NCI-H526 (cell line): ENCODE measurements at regions not wholly inside any gene's neighbourhood (a gene's known extent, or its start where the extent isn't known, plus 50 kb on each side); places are given as distances from the start of the nearest gene placed in this dataset.
"Not testable (repeated sequence)": the region's sequence is repeated elsewhere in the genome, so short reads cannot be mapped to it uniquely, and the experiment has no call there.

Source experiments
- DNase-seq, 2 experiments: peaks; one replicate each; lab custom pipeline; 2025; lab: John Stamatoyannopoulos, UW

DNA sequence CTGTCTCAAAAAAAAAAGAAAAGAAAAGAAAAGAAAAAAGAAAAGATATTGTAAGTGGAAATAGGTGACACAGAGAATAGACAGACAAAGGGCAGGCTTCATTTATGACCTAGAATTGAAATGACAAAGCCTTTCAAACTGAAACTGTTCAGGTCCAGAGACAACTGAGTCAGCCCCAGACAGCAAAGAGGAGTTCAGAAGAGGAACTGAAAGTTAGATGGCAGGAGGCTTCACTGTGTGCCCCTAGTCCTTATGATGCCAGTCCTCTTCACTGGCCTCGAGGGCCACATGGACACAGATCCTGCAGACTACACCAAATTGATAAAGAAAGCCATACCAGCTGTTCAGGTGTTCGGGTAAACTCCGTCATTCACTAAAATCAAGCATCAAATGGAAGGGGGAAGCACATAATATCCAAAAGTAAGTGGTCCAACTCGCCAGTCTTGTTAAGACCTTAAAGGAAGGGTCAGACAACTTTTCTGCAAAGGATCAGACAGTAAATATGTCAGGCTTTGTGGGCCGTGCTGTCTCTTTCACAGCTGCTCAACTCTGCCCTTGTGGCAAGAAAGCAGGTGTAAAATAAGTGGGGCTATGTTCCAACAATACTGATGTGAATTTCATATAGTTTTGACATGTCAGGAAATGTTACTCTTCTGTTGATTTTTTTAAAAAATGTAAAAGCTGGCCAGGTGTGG is 231.9 kb upstream of the MGAT5 start:
- no peak for DNase-seq

DNA sequence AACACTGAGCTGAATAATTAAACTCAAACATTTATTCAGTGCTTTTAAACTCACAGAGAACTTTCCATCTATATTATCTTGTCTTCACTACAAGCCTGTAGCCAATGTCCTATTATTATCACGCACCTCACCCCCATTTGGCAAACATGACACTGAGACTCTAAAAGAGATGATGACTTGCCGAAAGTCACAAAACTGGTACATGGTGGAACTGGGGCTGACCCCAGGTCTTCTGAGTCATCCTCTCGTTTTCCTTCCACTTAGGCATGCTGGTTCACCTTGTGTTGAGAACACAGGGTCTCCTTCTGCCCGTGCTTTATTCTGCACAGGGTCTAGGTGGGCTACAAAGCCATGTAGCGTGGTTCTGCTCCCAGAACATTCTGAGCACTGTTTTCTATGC is 230.0 kb upstream of the MGAT5 start:
- DNase-seq = no peak

DNA sequence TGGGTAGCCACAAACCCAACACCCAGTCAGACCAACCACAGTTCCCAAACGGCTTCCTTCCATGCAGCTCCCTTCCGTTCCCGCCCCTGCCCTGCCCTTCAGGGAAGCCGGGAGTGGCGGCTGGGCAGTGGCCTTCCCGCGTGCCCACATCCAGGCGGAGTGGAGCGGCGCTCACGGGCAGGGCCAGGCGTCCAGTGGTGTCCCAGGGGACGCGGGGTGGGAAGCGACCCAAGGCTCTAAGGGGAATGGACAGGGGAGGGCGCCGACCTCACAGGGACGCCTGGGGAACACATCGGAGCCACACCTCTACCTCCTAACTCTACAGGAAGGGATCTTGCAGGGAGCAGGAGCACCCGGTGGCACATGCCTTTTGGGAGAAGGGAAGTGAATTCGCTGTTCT is 225.9 kb upstream of the MGAT5 start:
- DNase-seq = no peak

DNA sequence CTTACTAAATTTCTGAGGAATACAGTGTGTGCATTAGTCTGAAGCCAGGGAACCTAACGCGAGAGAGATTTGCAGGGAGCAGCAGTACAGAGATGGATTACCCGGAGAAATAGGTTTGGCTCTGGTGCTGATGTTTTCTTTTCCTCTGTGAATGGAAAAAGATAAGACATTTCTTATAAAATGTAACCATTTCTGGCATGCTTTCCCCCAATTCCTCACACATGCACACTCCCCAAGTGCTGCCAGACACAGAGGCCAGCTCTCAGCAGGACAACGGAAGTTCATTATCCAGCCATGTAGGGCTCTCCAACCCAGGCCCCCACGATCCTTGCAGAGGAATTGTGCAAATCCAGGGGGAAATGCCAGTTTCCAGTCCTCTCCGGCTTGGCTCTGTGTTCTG is 224.5 kb upstream of the MGAT5 start:
- no peak for DNase-seq

DNA sequence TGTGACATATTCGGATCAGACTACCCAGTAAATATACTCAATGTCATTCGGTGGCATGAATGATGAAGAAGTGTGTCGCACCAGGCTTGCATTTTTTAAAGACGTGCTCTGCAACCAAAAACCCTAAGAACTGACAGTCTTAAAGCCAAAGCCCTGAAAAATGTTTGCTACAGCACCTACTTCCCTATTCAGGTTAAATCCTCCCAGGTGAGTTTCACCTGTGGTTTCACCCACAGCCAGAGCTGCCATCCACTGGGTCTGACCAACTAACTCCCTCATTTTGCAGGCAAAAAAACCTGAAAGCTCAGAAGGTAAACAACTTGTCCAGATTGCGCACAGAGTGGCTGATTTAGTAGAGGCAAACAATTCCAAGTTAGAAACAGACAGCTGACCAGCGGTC is 222.3 kb upstream of the MGAT5 start:
- no peak for DNase-seq

GRCh38 chr2:134035605-134036370 is 218.1 kb upstream of the MGAT5 start:
- no peak for DNase-seq

GRCh38 chr2:134039912-134040581 is 213.8 kb upstream of the MGAT5 start:
- DNase-seq = no peak

- DNase-seq = not testable (repeated sequence)
These were observed 213.2 kb upstream of the MGAT5 start for GRCh38 chr2:134040626-134041172.

- no peak for DNase-seq
These were observed 212.0 kb upstream of the MGAT5 start for GRCh38 chr2:134041877-134042276.

- DNase-seq = not testable (repeated sequence)
These were observed 210.8 kb upstream of the MGAT5 start for GRCh38 chr2:134043028-134043427.

DNA sequence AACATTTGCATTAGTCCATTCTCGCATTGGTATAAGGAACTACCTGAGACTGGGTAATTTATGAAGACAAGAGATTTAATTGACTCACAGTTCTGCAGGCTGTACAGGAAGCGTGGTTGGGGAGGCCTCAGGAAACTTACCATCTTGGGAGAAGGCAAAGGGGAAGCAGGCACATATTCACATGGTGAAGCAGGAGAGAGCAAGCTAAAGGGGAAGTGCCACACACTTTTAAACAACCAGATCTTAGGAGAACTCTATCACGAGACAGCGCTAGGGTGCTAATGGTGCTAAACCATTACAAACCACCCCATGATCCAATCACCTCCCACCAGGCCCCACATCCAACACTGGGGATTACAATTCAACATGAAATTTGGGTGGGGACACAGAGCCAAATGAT is 201.7 kb upstream of the MGAT5 start:
- no peak for DNase-seq

DNA sequence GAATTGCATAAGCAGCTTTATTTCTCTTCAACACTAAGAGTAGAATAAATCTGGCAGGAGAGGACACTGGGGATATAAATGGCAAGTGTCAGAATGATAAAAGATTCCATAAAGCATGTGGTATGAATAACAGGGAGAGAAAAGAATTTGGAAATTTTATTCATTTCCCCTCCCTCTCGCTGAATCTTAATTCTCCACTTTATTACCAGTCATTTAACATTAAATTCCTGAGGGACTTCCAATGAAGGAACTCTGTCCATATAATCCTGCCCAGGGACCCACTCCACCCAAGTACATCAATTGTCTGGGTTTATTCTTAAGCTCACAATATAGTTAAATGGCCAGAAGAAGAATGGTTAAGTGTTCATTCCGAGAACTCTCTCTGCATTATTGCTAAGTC is 197.7 kb upstream of the MGAT5 start:
- DNase-seq = no peak

- DNase-seq = not testable (repeated sequence)
These were observed 192.8 kb upstream of the MGAT5 start for GRCh38 chr2:134061066-134061465.

DNA sequence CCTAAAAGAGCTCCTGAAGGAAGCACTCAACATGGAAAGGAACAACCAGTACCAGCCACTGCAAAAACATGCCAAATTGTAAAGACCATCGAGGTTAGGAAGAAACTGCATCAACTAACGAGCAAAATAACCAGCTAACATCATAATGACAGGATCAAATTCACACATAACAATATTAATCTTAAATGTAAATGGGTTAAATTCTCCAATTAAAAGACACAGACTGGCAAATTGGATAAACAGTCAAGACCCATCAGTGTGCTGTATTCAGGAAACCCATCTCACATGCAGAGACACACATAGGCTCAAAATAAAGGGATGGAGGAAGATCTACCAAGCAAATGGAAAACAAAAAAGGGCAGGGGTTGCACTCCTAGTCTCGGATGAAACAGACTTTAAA is 191.6 kb upstream of the MGAT5 start:
- DNase-seq = not testable (repeated sequence)

- DNase-seq = not testable (repeated sequence)
These were observed 190.0 kb upstream of the MGAT5 start for GRCh38 chr2:134063916-134064315.

GRCh38 chr2:134070281-134070741 is 183.6 kb upstream of the MGAT5 start:
- DNase-seq = no peak

GRCh38 chr2:134072341-134072740 is 181.5 kb upstream of the MGAT5 start:
- DNase-seq = no peak

DNA sequence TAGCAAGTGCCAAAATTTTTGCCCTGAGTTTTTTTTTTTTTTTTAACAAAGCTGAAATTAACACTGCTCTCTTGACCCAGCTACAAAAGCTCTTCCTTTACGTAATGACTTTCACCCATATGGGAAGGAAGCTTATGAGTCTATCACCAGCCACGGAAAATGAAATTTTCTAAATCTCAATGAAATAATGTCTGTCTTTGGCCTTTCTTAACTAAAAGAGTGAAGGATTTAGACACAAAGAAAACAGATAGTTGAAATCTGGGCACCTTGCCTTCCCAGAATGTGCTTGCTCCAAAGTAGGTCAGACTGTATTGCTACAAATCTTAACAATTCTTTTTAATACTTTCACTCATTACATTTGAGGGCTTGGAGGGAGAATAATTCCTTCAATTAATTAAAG is 180.8 kb upstream of the MGAT5 start:
- DNase-seq = no peak

GRCh38 chr2:134074619-134075018 is 179.3 kb upstream of the MGAT5 start:
- DNase-seq = no peak

DNA sequence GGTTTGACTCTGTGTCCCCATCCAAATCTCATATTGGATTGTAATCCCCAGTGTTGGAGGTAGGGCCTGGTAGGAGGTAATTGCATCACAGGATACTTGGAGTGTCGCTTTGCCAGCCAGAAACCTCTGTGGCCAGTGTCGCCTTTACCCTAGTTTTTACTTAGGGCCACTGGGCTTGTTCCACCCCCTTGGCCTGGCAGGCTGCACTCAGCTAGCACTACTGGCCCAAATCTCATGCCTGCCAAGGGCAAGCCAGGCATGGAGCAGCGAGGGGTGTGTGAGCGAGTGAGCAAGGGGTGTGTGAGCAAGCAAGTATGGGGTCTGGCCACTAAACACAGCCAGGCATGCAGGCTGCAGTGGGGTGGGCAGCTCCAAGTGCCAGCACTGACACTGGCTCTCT is 178.7 kb upstream of the MGAT5 start:
- no peak for DNase-seq

DNA sequence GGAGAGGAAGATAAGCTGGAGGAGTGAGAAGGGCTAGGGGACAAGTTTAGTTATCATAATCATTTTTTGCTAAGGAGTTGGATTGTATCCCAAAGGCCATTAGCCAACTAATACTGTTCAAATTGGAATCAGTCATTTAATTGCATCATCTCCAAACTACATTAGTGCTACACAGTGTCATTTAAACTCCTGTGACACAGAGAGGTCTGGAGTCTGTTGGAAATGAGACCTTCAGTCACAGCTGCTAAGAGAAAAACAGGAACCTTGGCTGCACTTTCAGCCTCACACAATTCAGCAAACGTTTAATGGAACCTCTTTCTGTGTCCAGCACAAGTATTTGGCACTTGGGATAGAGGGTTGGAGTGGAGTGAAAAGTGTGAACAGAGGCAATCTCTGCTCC is 175.5 kb upstream of the MGAT5 start:
- no peak for DNase-seq

DNA sequence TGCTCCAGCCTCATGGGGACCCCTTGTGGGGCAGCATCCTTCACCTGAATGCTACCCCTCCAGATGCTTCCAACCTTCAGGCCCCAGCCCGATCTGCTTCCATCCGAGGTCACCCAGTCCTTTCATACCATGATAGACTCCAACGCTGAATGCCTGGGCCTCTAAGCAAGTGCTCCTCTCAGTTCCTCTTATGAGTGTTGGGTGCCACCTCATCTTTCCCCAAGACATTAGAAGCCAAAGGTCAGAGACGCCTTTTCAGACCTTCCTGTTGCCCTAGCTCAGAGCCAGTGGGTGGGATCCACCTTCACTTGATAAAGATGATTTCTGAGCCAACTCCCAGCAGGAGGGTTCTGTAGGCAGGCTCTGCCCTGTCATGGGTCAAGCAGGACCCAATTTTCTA is 174.5 kb upstream of the MGAT5 start:
- no peak for DNase-seq
